D721Med (cell line): ENCODE measurements at regions not wholly inside any gene's neighbourhood (a gene's known extent, or its start where the extent isn't known, plus 50 kb on each side); places are given as distances from the start of the nearest gene placed in this dataset.
"Not testable (repeated sequence)": the region's sequence is repeated elsewhere in the genome, so short reads cannot be mapped to it uniquely, and the experiment has no call there.

Experiments
- DNase-seq: peaks from one replicate; pipeline ENCODE4 v3.0.0; 2011; ENCODE audit warnings: low spot score; ENCODE audit not compliant: insufficient read length
- FAIRE-seq: peaks from 2 replicates; lab custom pipeline; 2011; peaks lifted over from hg19 to GRCh38; lab: Jason Lieb, UNC
- CTCF ChIP-seq: IDR thresholded peaks from 2 replicates; pipeline ENCODE4 v1.5.1; 2012; ENCODE audit warnings: mild to moderate bottlenecking, control low read depth; ENCODE audit not compliant: insufficient read depth; ENCODE audit errors: missing control alignments

GRCh38 chr5:102678267-102679058 is 76.6 kb upstream of the PAM start:
- DNase-seq, result no peak
- no peak for TF ChIP-seq CTCF

GRCh38 chr5:102681403-102681983 is 73.6 kb upstream of the PAM start:
- no peak for DNase-seq
- peak; percentile 86 for FAIRE-seq
- TF ChIP-seq CTCF, result peak; percentile 94

More at GRCh38 chr5:102678267-102679058, 76.6 kb upstream of the PAM start:
- no peak for FAIRE-seq

GRCh38 chr5:102682101-102682647 is 72.9 kb upstream of the PAM start:
- no peak for FAIRE-seq
- DNase-seq, result no peak

GRCh38 chr5:102688076-102688475 is 67.0 kb upstream of the PAM start:
- not testable (repeated sequence) for FAIRE-seq, DNase-seq

More at GRCh38 chr5:102682101-102682647, 72.9 kb upstream of the PAM start:
- TF ChIP-seq CTCF, result no peak

GRCh38 chr5:102688581-102689342 is 66.3 kb upstream of the PAM start:
- FAIRE-seq, DNase-seq: not testable (repeated sequence)

GRCh38 chr5:102690910-102691309 is 64.2 kb upstream of the PAM start:
- no peak for TF ChIP-seq CTCF
- FAIRE-seq (no peak), DNase-seq (no peak)

- DNase-seq (no peak), FAIRE-seq (peak; percentile 32)
- no peak for TF ChIP-seq CTCF
These were observed 63.7 kb upstream of the PAM start for GRCh38 chr5:102691434-102691833.
